ENCODE measurements at regions not wholly inside any gene's neighbourhood (a gene's known extent, or its start where the extent isn't known, plus 50 kb on each side); places are given as distances from the start of the nearest gene placed in this dataset.

- no peak for TF ChIP-seq CTCF (conservative IDR thresholded peaks at IDR 0.05; ENCODE audit: low read depth, low read length)
- Histone ChIP-seq H3K9ac (no peak overlapping the region), H3K27ac (no peak overlapping the region), H4K20me1 (ENCODE audit: insufficient read depth) (no peaks in the 10 kb centered on the region), H3K36me3 (ENCODE audit: insufficient read depth) (no peaks in the 10 kb centered on the region), H3K4me3 (IDR thresholded peaks at IDR 0.05; ENCODE audit: insufficient read depth, low read depth, low read length) (no peak overlapping the region), H3K79me2 (ENCODE audit: insufficient read depth, low read depth) (no peaks in the 10 kb centered on the region), H3K4me2 (no peak overlapping the region), H2AFZ (ENCODE audit: low read depth) (no peak overlapping the region), H3K27me3 (ENCODE audit: insufficient read depth, low read depth) (no peaks in the 10 kb centered on the region), H3K4me1 (ENCODE audit: low read depth, poor library complexity, severe bottlenecking) (no peaks in the 10 kb centered on the region)
These were observed 105.0 kb upstream of the CTNNB1 start for GRCh38 chr3:41094351-41094750.

- no peak overlapping the region for H3K9ac ChIP-seq
- H3K4me3 ChIP-seq (IDR thresholded peaks at IDR 0.05; ENCODE audit: insufficient read depth, low read depth, low read length), result no peak overlapping the region
- no peaks in the 10 kb centered on the region for H3K36me3 ChIP-seq (ENCODE audit: insufficient read depth)
- H3K27ac ChIP-seq, result no peak overlapping the region
- H3K79me2 ChIP-seq (ENCODE audit: insufficient read depth, low read depth), result no peaks in the 10 kb centered on the region
- H3K27me3 ChIP-seq (ENCODE audit: insufficient read depth, low read depth), result no peaks in the 10 kb centered on the region
- H3K4me1 ChIP-seq (ENCODE audit: low read depth, poor library complexity, severe bottlenecking), result no peaks in the 10 kb centered on the region
- H4K20me1 ChIP-seq (ENCODE audit: insufficient read depth), result no peaks in the 10 kb centered on the region
- TF ChIP-seq CTCF (conservative IDR thresholded peaks at IDR 0.05; ENCODE audit: low read depth, low read length), result no peak
- no peak overlapping the region for H3K4me2 ChIP-seq
- no peak overlapping the region for H2AFZ ChIP-seq (ENCODE audit: low read depth)
These were observed 103.6 kb upstream of the CTNNB1 start for GRCh38 chr3:41095702-41096101.

- no peak for TF ChIP-seq CTCF (conservative IDR thresholded peaks at IDR 0.05; ENCODE audit: low read depth, low read length)
- Histone ChIP-seq H3K4me2 (no peak overlapping the region), H3K9ac (no peak overlapping the region), H3K36me3 (ENCODE audit: insufficient read depth) (no peaks in the 10 kb centered on the region), H3K79me2 (ENCODE audit: insufficient read depth, low read depth) (no peaks in the 10 kb centered on the region), H3K4me3 (IDR thresholded peaks at IDR 0.05; ENCODE audit: insufficient read depth, low read depth, low read length) (no peak overlapping the region), H2AFZ (ENCODE audit: low read depth) (no peak overlapping the region), H3K27me3 (ENCODE audit: insufficient read depth, low read depth) (no peaks in the 10 kb centered on the region), H3K4me1 (ENCODE audit: low read depth, poor library complexity, severe bottlenecking) (no peaks in the 10 kb centered on the region), H3K27ac (no peak overlapping the region), H4K20me1 (ENCODE audit: insufficient read depth) (no peaks in the 10 kb centered on the region)
These were observed 101.3 kb upstream of the CTNNB1 start for GRCh38 chr3:41097896-41098496.

GRCh38 chr3:41101231-41101630, 98.1 kb upstream of the CTNNB1 start:
- Histone ChIP-seq H3K79me2 (ENCODE audit: insufficient read depth, low read depth) (no peaks in the 10 kb centered on the region), H3K27me3 (ENCODE audit: insufficient read depth, low read depth) (no peaks in the 10 kb centered on the region), H3K4me2 (no peak overlapping the region), H4K20me1 (ENCODE audit: insufficient read depth) (no peaks in the 10 kb centered on the region), H3K4me1 (ENCODE audit: low read depth, poor library complexity, severe bottlenecking) (no peaks in the 10 kb centered on the region), H3K4me3 (IDR thresholded peaks at IDR 0.05; ENCODE audit: insufficient read depth, low read depth, low read length) (no peak overlapping the region), H3K9ac (no peak overlapping the region), H2AFZ (ENCODE audit: low read depth) (no peak overlapping the region), H3K36me3 (ENCODE audit: insufficient read depth) (no peaks in the 10 kb centered on the region), H3K27ac (no peak overlapping the region)
- TF ChIP-seq CTCF (conservative IDR thresholded peaks at IDR 0.05; ENCODE audit: low read depth, low read length), result no peak

All from KMS-11 (cell line).